EH (cell line): ENCODE measurements at regions not wholly inside any gene's neighbourhood (a gene's known extent, or its start where the extent isn't known, plus 50 kb on each side); places are given as distances from the start of the nearest gene placed in this dataset.
"Not testable (repeated sequence)": the region's sequence is repeated elsewhere in the genome, so short reads cannot be mapped to it uniquely, and the experiment has no call there.

ENCODE experiments used
- DNase-seq: peaks from one replicate; pipeline ENCODE4 v3.0.0-alpha.2; 2015; ENCODE audit warnings: low read depth

- DNase-seq, result not testable (repeated sequence)
Observed at GRCh38 chr14:106410229-106410628, 883.8 kb downstream of the TMEM121 start.

- DNase-seq, result no peak
Observed at GRCh38 chr14:106414464-106414863, 888.1 kb downstream of the TMEM121 start.

- DNase-seq, result no peak
Observed at GRCh38 chr14:106417224-106418049, 891.1 kb downstream of the TMEM121 start.

GRCh38 chr14:106419376-106419965 is 893.1 kb downstream of the TMEM121 start:
- no peak for DNase-seq

GRCh38 chr14:106421431-106422033 is 895.1 kb downstream of the TMEM121 start:
- not testable (repeated sequence) for DNase-seq

- DNase-seq, result no peak
Observed at GRCh38 chr14:106422066-106422465, 895.7 kb downstream of the TMEM121 start.

GRCh38 chr14:106425150-106425549 is 898.8 kb downstream of the TMEM121 start:
- DNase-seq, result not testable (repeated sequence)

- no peak for DNase-seq
Observed at GRCh38 chr14:106436310-106436905, 910.0 kb downstream of the TMEM121 start.

GRCh38 chr14:106442857-106443256 is 916.5 kb downstream of the TMEM121 start:
- no peak for DNase-seq

- DNase-seq, result no peak
Observed at GRCh38 chr14:106455026-106455425, 928.6 kb downstream of the TMEM121 start.

- DNase-seq, result no peak
Observed at GRCh38 chr14:106459971-106460730, 933.8 kb downstream of the TMEM121 start.

- no peak for DNase-seq
Observed at GRCh38 chr14:106460916-106461315, 934.5 kb downstream of the TMEM121 start.

- not testable (repeated sequence) for DNase-seq
Observed at GRCh38 chr14:106466483-106466882, 940.1 kb downstream of the TMEM121 start.

- DNase-seq, result not testable (repeated sequence)
Observed at GRCh38 chr14:106468869-106469268, 942.5 kb downstream of the TMEM121 start.

GRCh38 chr14:106470028-106470427 is 943.6 kb downstream of the TMEM121 start:
- DNase-seq, result not testable (repeated sequence)

GRCh38 chr14:106474261-106475028 is 948.1 kb downstream of the TMEM121 start:
- DNase-seq, result not testable (repeated sequence)

GRCh38 chr14:106475214-106475613 is 948.8 kb downstream of the TMEM121 start:
- not testable (repeated sequence) for DNase-seq

GRCh38 chr14:106477600-106477999 is 951.2 kb downstream of the TMEM121 start:
- DNase-seq, result not testable (repeated sequence)

- DNase-seq, result not testable (repeated sequence)
Observed at GRCh38 chr14:106480287-106480686, 953.9 kb downstream of the TMEM121 start.

- not testable (repeated sequence) for DNase-seq
Observed at GRCh38 chr14:106482213-106482612, 955.8 kb downstream of the TMEM121 start.

GRCh38 chr14:106487600-106487999 is 961.2 kb downstream of the TMEM121 start:
- DNase-seq, result no peak
